GM12891 (cell line): ENCODE measurements at regions not wholly inside any gene's neighbourhood (a gene's known extent, or its start where the extent isn't known, plus 50 kb on each side); places are given as distances from the start of the nearest gene placed in this dataset.

Source experiments
- PAX5 ChIP-seq: IDR thresholded peaks from 2 replicates; pipeline ENCODE4 v1.6.1; 2011; ENCODE audit warnings: low read length, moderate library complexity, mild to moderate bottlenecking; ENCODE audit not compliant: insufficient read depth, severe bottlenecking
- POLR2A ChIP-seq: IDR thresholded peaks from 2 replicates; pipeline ENCODE4 v1.6.1; 2011; ENCODE audit warnings: low read depth, low read length, control low read depth
- POLR2AphosphoS5 ChIP-seq: IDR thresholded peaks from 2 replicates; pipeline ENCODE4 v1.6.1; 2011; ENCODE audit warnings: low read depth, low read length, control low read depth
- POU2F2 ChIP-seq: IDR thresholded peaks from 2 replicates; pipeline ENCODE4 v1.6.1; 2011; ENCODE audit warnings: low read depth, mild to moderate bottlenecking, control low read depth, low read length, moderate library complexity
- TAF1 ChIP-seq: IDR thresholded peaks from 2 replicates; pipeline ENCODE4 v1.6.1; 2011; ENCODE audit warnings: low read depth, low read length, control low read depth

- TF ChIP-seq POLR2AphosphoS5 (no peak), POLR2A (no peak), PAX5 (no peak), TAF1 (no peak), POU2F2 (no peak)
Observed at GRCh38 chr16:58814348-58814801, 80.3 kb upstream of the GOT2 start.
